ENCODE measurements at regions not wholly inside any gene's neighbourhood (a gene's known extent, or its start where the extent isn't known, plus 50 kb on each side); places are given as distances from the start of the nearest gene placed in this dataset.

DNA sequence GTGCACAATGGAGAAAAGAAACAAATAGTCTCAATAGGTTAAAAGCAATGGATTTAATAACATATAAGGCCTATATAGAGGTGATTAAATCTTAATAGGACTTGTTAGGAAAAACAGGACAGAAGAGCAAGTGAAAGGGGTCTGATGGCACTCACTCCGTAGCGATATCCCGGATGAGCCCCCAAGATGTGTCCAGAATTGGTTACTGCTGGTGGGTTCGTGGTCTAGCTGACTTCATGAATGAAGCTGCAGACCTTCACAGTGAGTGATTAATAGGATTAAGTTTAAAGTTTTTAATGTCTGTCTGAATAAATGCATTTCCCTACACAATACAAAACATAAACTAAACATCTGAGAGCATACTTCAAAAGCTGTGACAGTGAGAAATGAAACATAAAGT lies 110.4 kb upstream of the FAM174A start:
- Histone ChIP-seq H2AFZ (ENCODE audit: low read length) (no peak overlapping the region), H3K4me3 (ENCODE audit: insufficient read depth, low read length) (no peak overlapping the region), H3K27me3 (ENCODE audit: insufficient read depth, low read length) (no peaks in the 10 kb centered on the region), H3K79me2 (ENCODE audit: insufficient read depth, low read length) (no peaks in the 10 kb centered on the region), H3K36me3 (ENCODE audit: insufficient read depth, low read length) (no peaks in the 10 kb centered on the region), H3K4me2 (ENCODE audit: insufficient read depth, low read length) (no peak overlapping the region), H3K27ac (ENCODE audit: low read depth, low read length) (no peak overlapping the region), H4K20me1 (ENCODE audit: insufficient read depth, low read length) (no peaks in the 10 kb centered on the region), H3K9me3 (ENCODE audit: low read depth, low read length) (peaks cover 2% of the 10 kb centered on the region), H3K4me1 (ENCODE audit: insufficient read depth, low read length) (no peaks in the 10 kb centered on the region)
- no peak for DNase-seq (ENCODE audit: insufficient read length, low spot score, missing footprints)
- TF ChIP-seq, protein P1, sequence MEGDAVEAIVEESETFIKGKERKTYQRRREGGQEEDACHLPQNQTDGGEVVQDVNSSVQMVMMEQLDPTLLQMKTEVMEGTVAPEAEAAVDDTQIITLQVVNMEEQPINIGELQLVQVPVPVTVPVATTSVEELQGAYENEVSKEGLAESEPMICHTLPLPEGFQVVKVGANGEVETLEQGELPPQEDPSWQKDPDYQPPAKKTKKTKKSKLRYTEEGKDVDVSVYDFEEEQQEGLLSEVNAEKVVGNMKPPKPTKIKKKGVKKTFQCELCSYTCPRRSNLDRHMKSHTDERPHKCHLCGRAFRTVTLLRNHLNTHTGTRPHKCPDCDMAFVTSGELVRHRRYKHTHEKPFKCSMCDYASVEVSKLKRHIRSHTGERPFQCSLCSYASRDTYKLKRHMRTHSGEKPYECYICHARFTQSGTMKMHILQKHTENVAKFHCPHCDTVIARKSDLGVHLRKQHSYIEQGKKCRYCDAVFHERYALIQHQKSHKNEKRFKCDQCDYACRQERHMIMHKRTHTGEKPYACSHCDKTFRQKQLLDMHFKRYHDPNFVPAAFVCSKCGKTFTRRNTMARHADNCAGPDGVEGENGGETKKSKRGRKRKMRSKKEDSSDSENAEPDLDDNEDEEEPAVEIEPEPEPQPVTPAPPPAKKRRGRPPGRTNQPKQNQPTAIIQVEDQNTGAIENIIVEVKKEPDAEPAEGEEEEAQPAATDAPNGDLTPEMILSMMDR (IDR thresholded peaks at IDR 0.05; ENCODE audit: extremely low read depth, low read depth, low read length): no peak

DNA sequence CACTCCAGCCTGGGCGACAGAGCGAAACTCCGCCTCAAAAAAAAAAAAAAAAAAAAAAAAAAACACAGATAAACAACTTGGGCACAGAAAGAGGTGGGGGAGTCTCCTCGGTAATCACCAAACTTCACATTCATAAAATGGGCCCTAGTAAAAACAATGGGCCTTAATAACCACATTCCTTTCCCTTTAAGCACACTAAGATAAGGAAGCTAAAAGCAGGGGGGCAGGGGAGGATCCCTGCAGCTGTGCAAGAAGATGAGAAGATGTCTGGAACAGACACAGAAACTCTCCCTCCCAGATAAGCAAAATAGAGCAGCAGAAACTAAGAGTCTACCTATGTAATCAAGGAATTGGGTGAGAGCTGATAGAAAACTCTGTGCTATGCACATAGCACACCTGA lies 111.2 kb upstream of the FAM174A start:
- H3K79me2 ChIP-seq (ENCODE audit: insufficient read depth, low read length): no peaks in the 10 kb centered on the region
- no peak overlapping the region for H2AFZ ChIP-seq (ENCODE audit: low read length)
- no peaks in the 10 kb centered on the region for H3K27me3 ChIP-seq (ENCODE audit: insufficient read depth, low read length)
- TF ChIP-seq, protein P1 (IDR thresholded peaks at IDR 0.05; ENCODE audit: extremely low read depth, low read depth, low read length): no peak
- H3K4me1 ChIP-seq (ENCODE audit: insufficient read depth, low read length): no peaks in the 10 kb centered on the region
- no peaks in the 10 kb centered on the region for H4K20me1 ChIP-seq (ENCODE audit: insufficient read depth, low read length)
- H3K36me3 ChIP-seq (ENCODE audit: insufficient read depth, low read length): no peaks in the 10 kb centered on the region
- H3K27ac ChIP-seq (ENCODE audit: low read depth, low read length): no peak overlapping the region
- H3K9me3 ChIP-seq (ENCODE audit: low read depth, low read length): peaks cover 2% of the 10 kb centered on the region
- no peak overlapping the region for H3K4me2 ChIP-seq (ENCODE audit: insufficient read depth, low read length)
- no peak for DNase-seq (ENCODE audit: insufficient read length, low spot score, missing footprints)
- H3K4me3 ChIP-seq (ENCODE audit: insufficient read depth, low read length): no peak overlapping the region

DNA sequence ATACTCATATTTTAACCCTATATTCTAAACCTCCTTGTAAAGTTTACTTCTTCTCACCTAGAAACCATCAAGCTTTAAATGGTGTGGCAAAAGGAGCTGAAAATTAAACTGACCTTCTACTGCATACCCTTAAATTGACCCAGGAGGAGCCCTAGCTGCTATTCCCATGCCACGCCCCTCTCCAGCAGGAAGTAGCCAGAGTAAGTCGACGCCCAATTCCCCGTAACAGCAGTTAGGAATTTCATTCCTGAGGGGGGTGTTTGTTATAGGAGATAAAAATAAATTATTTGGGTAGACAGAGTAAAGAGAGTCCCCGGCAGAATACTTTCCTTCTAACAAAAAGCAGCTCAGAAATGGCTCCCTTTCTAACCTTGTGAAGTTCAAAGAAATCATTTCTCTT lies 111.8 kb upstream of the FAM174A start:
- DNase-seq (ENCODE audit: insufficient read length, low spot score, missing footprints): no peak
- Histone ChIP-seq H3K79me2 (ENCODE audit: insufficient read depth, low read length) (no peaks in the 10 kb centered on the region), H3K36me3 (ENCODE audit: insufficient read depth, low read length) (no peaks in the 10 kb centered on the region), H3K4me1 (ENCODE audit: insufficient read depth, low read length) (no peaks in the 10 kb centered on the region), H3K27ac (ENCODE audit: low read depth, low read length) (no peak overlapping the region), H3K9me3 (ENCODE audit: low read depth, low read length) (peaks cover 2% of the 10 kb centered on the region), H3K4me2 (ENCODE audit: insufficient read depth, low read length) (peak overlapping the region; percentile 7), H3K27me3 (ENCODE audit: insufficient read depth, low read length) (no peaks in the 10 kb centered on the region), H2AFZ (ENCODE audit: low read length) (no peak overlapping the region), H3K4me3 (ENCODE audit: insufficient read depth, low read length) (no peak overlapping the region), H4K20me1 (ENCODE audit: insufficient read depth, low read length) (no peaks in the 10 kb centered on the region)
- TF ChIP-seq, protein P1 (IDR thresholded peaks at IDR 0.05; ENCODE audit: extremely low read depth, low read depth, low read length): no peak

DNA sequence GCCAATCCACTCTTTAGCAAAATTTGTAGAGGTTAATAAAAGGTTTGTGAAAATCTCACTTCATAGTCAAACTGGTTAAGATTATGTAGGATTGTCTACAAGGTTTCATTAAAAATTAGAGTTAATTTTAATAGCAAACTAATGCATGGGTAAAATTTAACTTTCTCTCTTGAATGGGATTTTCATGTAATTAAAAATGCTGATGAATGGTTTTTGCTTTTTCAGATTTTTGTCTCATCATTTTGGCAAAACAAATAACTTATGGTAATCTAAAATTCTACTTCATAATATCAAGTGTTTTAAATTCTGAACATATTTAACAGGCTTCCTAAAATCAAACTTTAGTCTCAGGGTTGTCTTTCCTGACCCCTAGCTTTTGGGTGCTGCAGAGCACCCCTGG lies 113.8 kb upstream of the FAM174A start:
- no peaks in the 10 kb centered on the region for H3K27me3 ChIP-seq (ENCODE audit: insufficient read depth, low read length)
- no peaks in the 10 kb centered on the region for H3K4me1 ChIP-seq (ENCODE audit: insufficient read depth, low read length)
- no peak overlapping the region for H3K4me2 ChIP-seq (ENCODE audit: insufficient read depth, low read length)
- TF ChIP-seq, protein P1 (IDR thresholded peaks at IDR 0.05; ENCODE audit: extremely low read depth, low read depth, low read length): no peak
- H3K27ac ChIP-seq (ENCODE audit: low read depth, low read length): no peak overlapping the region
- no peak overlapping the region for H2AFZ ChIP-seq (ENCODE audit: low read length)
- H3K4me3 ChIP-seq (ENCODE audit: insufficient read depth, low read length): no peak overlapping the region
- no peaks in the 10 kb centered on the region for H3K36me3 ChIP-seq (ENCODE audit: insufficient read depth, low read length)
- no peaks in the 10 kb centered on the region for H3K79me2 ChIP-seq (ENCODE audit: insufficient read depth, low read length)
- DNase-seq (ENCODE audit: insufficient read length, low spot score, missing footprints): no peak
- H3K9me3 ChIP-seq (ENCODE audit: low read depth, low read length): peaks cover 2% of the 10 kb centered on the region
- H4K20me1 ChIP-seq (ENCODE audit: insufficient read depth, low read length): no peaks in the 10 kb centered on the region
